ENCODE measurements at regions not wholly inside any gene's neighbourhood (a gene's known extent, or its start where the extent isn't known, plus 50 kb on each side); places are given as distances from the start of the nearest gene placed in this dataset.

DNA sequence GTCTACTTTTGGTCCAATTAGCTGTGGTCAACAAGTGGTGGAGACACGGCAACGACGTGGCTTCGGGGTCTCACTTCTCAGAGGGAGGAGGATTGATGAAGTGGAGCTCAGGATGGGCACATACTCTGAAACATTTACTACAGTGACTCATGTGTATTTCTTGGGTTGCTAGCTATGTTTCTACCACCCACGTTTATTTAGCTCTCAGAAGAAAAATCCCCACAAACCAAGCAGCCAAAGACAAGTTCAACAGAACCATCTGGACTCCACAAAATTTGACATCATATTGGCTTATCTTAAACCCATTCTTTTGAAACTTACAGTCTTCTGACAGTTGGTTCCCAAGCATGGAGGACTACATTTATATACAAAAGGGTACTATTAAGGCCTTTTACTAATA lies 158.0 kb downstream of the CBLL2 start:
- no peaks in the 10 kb centered on the region for H3K9me3 ChIP-seq
- WGBS: 60% methylated on average over 5 of the region's 5 CpGs
- H3K4me1 ChIP-seq: peaks cover 0 to 7% (median 0%) of the 10 kb centered on the region in 4 donors
- H3K36me3 ChIP-seq: no peaks in the 10 kb centered on the region
- intact Hi-C loops (cut with DNase I): no loop called here
- no peak for DNase-seq (ENCODE audit: extremely low spot score)
- no peaks in the 10 kb centered on the region for H3K27me3 ChIP-seq
- H3K4me3 ChIP-seq: no peak overlapping the region
- no peak for TF ChIP-seq POLR2AphosphoS5 (IDR thresholded peaks at IDR 0.05)
- TF ChIP-seq EP300 (IDR thresholded peaks at IDR 0.05): no peak
- TF ChIP-seq CTCF (IDR thresholded peaks at IDR 0.05): no peak
- TF ChIP-seq POLR2A (IDR thresholded peaks at IDR 0.05; ENCODE audit: low read depth): no peak
- H3K27ac ChIP-seq (replicated peaks in 1 of 4): no peak overlapping the region

DNA sequence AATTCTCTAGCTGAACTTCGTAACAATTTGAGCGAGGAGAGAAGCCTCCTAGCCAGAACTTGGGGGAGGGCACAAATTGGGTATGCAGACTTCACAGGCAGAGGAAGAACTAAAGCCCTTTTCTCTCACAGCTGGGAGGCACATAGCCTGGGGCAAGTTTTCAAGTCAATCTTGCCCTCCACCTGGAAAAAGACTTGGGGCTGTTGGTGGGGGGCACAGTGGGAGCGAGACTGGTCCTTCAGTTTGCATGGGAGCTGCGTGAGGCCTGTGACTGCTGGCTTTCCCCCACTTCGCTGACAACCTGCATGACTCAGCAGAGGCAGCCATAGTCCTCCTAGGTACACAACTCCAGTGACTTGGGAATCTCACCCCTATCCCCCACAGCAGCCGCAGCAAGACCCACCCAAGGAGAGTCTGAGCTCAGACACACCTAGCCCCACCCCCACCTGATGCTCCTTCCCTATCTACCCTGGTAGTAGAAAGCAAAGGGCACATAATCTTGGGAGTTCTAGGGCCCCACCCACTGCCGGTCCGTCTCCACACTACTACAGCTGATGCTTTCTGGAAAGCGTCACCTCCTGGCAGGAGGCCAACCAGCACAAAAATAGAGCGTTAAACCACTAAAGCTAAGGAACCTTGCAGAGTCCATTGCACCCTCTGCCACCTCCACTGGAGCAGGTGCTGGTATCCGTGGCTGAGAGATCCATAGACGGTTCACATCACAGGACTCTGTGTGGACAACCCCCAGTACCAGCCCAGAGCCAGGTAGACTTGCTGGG lies 160.8 kb downstream of the CBLL2 start:
- Histone ChIP-seq H3K27me3 (no peaks in the 10 kb centered on the region), H3K4me3 (no peak overlapping the region), H3K9me3 (no peaks in the 10 kb centered on the region), H3K36me3 (no peaks in the 10 kb centered on the region), H3K4me1 (peaks cover 0 to 7% (median 0%) of the 10 kb centered on the region in 4 donors), H3K27ac (replicated peaks in 1 of 4) (no peak overlapping the region)
- no peak for TF ChIP-seq EP300 (IDR thresholded peaks at IDR 0.05)
- no peak for TF ChIP-seq POLR2AphosphoS5 (IDR thresholded peaks at IDR 0.05)
- no peak for TF ChIP-seq CTCF (IDR thresholded peaks at IDR 0.05)
- no peak for TF ChIP-seq POLR2A (IDR thresholded peaks at IDR 0.05; ENCODE audit: low read depth)
- intact Hi-C loops (cut with DNase I): no loop called here
- 72% methylated on average over 8 of the region's 12 CpGs for WGBS
- DNase-seq (ENCODE audit: extremely low spot score): no peak

DNA sequence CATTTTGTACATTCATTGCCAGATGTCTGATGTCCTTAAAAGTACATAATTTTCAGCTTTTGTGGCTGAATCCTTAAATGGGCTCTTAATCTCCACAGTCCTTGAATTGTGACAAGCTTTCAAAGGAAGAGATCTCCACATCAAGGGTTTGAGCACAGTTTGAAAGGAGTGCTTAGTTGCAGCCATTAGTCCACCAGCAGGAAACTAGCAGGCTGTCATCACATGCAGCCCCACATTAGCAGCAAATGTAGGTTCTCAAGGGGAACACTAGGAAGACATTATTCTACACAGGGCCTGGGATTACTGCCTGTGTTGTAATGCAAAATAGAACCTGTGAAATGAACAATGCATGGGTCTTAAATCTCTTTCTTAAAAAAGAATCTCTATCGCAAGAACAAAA lies 173.2 kb downstream of the CBLL2 start:
- H3K27ac ChIP-seq (replicated peaks in 1 of 4): no peak overlapping the region
- WGBS: 78% methylated on average over 1 of the region's 1 CpG
- no peaks in the 10 kb centered on the region for H3K36me3 ChIP-seq
- intact Hi-C loops (cut with DNase I): no loop called here
- TF ChIP-seq POLR2A (IDR thresholded peaks at IDR 0.05; ENCODE audit: low read depth) (no peak), EP300 (IDR thresholded peaks at IDR 0.05) (no peak), POLR2AphosphoS5 (IDR thresholded peaks at IDR 0.05) (no peak), CTCF (IDR thresholded peaks at IDR 0.05) (no peak)
- no peak for DNase-seq (ENCODE audit: extremely low spot score)
- peaks cover 0 to 6% (median 0%) of the 10 kb centered on the region in 4 donors for H3K9me3 ChIP-seq
- H3K4me1 ChIP-seq: no peaks in the 10 kb centered on the region
- H3K4me3 ChIP-seq: no peak overlapping the region
- no peaks in the 10 kb centered on the region for H3K27me3 ChIP-seq

- no peak for TF ChIP-seq POLR2A (IDR thresholded peaks at IDR 0.05; ENCODE audit: low read depth)
- no peak for TF ChIP-seq POLR2AphosphoS5 (IDR thresholded peaks at IDR 0.05)
- TF ChIP-seq EP300 (IDR thresholded peaks at IDR 0.05): no peak
- no peak for TF ChIP-seq CTCF (IDR thresholded peaks at IDR 0.05)
- H3K4me3 ChIP-seq: no peak overlapping the region
- 73% methylated on average over 2 of the region's 2 CpGs for WGBS
- intact Hi-C loops (cut with DNase I): no loop called here
- no peaks in the 10 kb centered on the region for H3K9me3 ChIP-seq
- no peak for DNase-seq (ENCODE audit: extremely low spot score)
- H3K27me3 ChIP-seq: no peaks in the 10 kb centered on the region
- no peak overlapping the region for H3K27ac ChIP-seq (replicated peaks in 1 of 4)
- H3K4me1 ChIP-seq: no peaks in the 10 kb centered on the region
- H3K36me3 ChIP-seq: no peaks in the 10 kb centered on the region
Measured at GRCh38 chrX:22462959-22463358, 190.2 kb downstream of the CBLL2 start.

DNA sequence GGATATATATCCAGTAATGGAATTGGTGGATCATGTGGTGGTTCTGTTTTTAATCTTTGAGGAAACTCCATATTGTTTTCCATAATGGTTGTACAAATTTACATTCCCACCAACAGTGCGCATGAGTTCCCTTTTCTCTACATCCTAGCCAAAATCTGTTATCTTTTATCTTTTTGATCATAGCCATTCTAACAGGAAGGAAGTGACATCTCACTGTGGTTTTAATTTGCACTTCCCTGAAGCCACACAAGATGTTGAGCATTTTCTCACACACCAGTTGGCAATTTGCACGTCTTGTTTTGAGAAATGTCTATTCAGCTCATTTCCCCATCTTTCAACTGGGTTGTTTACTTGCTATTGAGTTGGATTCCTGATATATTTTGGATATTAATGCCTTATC lies 194.9 kb downstream of the CBLL2 start:
- intact Hi-C loops (cut with DNase I): no loop called here
- Histone ChIP-seq H3K27ac (replicated peaks in 1 of 4) (no peak overlapping the region), H3K4me1 (no peaks in the 10 kb centered on the region), H3K9me3 (no peaks in the 10 kb centered on the region), H3K36me3 (no peaks in the 10 kb centered on the region), H3K4me3 (no peak overlapping the region), H3K27me3 (no peaks in the 10 kb centered on the region)
- DNase-seq (ENCODE audit: extremely low spot score): no peak
- no peak for TF ChIP-seq CTCF (IDR thresholded peaks at IDR 0.05)
- no peak for TF ChIP-seq EP300 (IDR thresholded peaks at IDR 0.05)
- TF ChIP-seq POLR2AphosphoS5 (IDR thresholded peaks at IDR 0.05): no peak
- no peak for TF ChIP-seq POLR2A (IDR thresholded peaks at IDR 0.05; ENCODE audit: low read depth)
- 55% methylated on average over 2 of the region's 2 CpGs for WGBS

All from esophagus muscularis mucosa (tissue), 4 donors.